ENCODE measurements at regions not wholly inside any gene's neighbourhood (a gene's known extent, or its start where the extent isn't known, plus 50 kb on each side); places are given as distances from the start of the nearest gene placed in this dataset.

DNA sequence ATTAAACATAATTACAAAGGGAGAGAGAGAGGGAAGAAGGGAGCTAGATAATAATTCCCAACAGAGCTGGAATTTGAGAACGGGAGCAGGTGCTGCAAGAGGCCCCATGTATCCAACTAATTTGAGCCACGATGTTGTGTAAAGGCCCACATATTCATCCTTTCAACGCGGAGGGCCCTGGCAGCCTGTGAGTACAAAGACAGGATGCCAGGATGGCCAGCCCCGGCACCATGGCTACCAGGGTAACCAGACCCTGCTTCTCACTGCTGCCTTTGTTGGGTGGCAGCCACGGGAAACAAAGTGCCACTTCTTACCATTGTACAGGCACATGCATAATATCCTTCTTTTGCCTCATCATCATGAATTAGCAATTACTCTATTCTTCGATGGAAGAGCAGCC, 492.0 kb upstream of the NRSN1 start:
- TF ChIP-seq POLR2A (IDR thresholded peaks at IDR 0.05; ENCODE audit: low read depth, low read length) (no peak), JUN (IDR thresholded peaks at IDR 0.05; ENCODE audit: borderline replicate concordance, insufficient read depth, insufficient read length, low read depth) (no peak), POLR2AphosphoS5 (IDR thresholded peaks at IDR 0.05; ENCODE audit: insufficient read depth, low read depth, low read length) (no peak)
- TF ChIP-seq, protein P1, sequence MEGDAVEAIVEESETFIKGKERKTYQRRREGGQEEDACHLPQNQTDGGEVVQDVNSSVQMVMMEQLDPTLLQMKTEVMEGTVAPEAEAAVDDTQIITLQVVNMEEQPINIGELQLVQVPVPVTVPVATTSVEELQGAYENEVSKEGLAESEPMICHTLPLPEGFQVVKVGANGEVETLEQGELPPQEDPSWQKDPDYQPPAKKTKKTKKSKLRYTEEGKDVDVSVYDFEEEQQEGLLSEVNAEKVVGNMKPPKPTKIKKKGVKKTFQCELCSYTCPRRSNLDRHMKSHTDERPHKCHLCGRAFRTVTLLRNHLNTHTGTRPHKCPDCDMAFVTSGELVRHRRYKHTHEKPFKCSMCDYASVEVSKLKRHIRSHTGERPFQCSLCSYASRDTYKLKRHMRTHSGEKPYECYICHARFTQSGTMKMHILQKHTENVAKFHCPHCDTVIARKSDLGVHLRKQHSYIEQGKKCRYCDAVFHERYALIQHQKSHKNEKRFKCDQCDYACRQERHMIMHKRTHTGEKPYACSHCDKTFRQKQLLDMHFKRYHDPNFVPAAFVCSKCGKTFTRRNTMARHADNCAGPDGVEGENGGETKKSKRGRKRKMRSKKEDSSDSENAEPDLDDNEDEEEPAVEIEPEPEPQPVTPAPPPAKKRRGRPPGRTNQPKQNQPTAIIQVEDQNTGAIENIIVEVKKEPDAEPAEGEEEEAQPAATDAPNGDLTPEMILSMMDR (IDR thresholded peaks at IDR 0.05; ENCODE audit: extremely low read depth in 1 of 2, insufficient read depth in 1 of 2, low read depth in 1 of 2, low read length in 2 of 2): no peak
- TF ChIP-seq, protein P2, sequence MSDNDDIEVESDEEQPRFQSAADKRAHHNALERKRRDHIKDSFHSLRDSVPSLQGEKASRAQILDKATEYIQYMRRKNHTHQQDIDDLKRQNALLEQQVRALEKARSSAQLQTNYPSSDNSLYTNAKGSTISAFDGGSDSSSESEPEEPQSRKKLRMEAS (IDR thresholded peaks at IDR 0.05; ENCODE audit: insufficient read depth, insufficient read length): no peak
